GM19372 (cell line): ENCODE measurements at regions not wholly inside any gene's neighbourhood (a gene's known extent, or its start where the extent isn't known, plus 50 kb on each side); places are given as distances from the start of the nearest gene placed in this dataset.
"Not testable (repeated sequence)": the region's sequence is repeated elsewhere in the genome, so short reads cannot be mapped to it uniquely, and the experiment has no call there.

Experiments used
- ATAC-seq: cut with Tn5 transposase; IDR thresholded peaks from one replicate; pipeline ENCODE4 v1.9.1; 2021; ENCODE audit warnings: mild to moderate bottlenecking, low read depth, moderate library complexity; ENCODE audit not compliant: unreplicated experiment

- ATAC-seq: no peak
Observed at GRCh38 chr2:234375176-234375880, 121.6 kb downstream of the ARL4C start.

- no peak for ATAC-seq
Observed at GRCh38 chr2:234374736-234375135, 122.1 kb downstream of the ARL4C start.

GRCh38 chr2:234374150-234374508, 122.8 kb downstream of the ARL4C start:
- no peak for ATAC-seq

GRCh38 chr2:234373481-234374149, 123.3 kb downstream of the ARL4C start:
- no peak for ATAC-seq

- ATAC-seq: no peak
Observed at GRCh38 chr2:234373060-234373459, 123.8 kb downstream of the ARL4C start.

GRCh38 chr2:234372506-234372905, 124.4 kb downstream of the ARL4C start:
- ATAC-seq: no peak

GRCh38 chr2:234368861-234369261, 128.0 kb downstream of the ARL4C start:
- ATAC-seq: no peak

- ATAC-seq: no peak
Observed at GRCh38 chr2:234366891-234367290, 130.0 kb downstream of the ARL4C start.

GRCh38 chr2:234364661-234365060, 132.2 kb downstream of the ARL4C start:
- no peak for ATAC-seq

- ATAC-seq: no peak
Observed at GRCh38 chr2:234363647-234364294, 133.1 kb downstream of the ARL4C start.

- no peak for ATAC-seq
Observed at GRCh38 chr2:234363011-234363487, 133.8 kb downstream of the ARL4C start.

GRCh38 chr2:234360313-234360975, 136.4 kb downstream of the ARL4C start:
- ATAC-seq: not testable (repeated sequence)

GRCh38 chr2:234357666-234358065, 139.2 kb downstream of the ARL4C start:
- no peak for ATAC-seq

- no peak for ATAC-seq
Observed at GRCh38 chr2:234355808-234356365, 141.0 kb downstream of the ARL4C start.

GRCh38 chr2:234355021-234355720, 141.7 kb downstream of the ARL4C start:
- no peak for ATAC-seq

- ATAC-seq: no peak
Observed at GRCh38 chr2:234352270-234352669, 144.6 kb downstream of the ARL4C start.

- ATAC-seq: not testable (repeated sequence)
Observed at GRCh38 chr2:234351866-234352265, 145.0 kb downstream of the ARL4C start.

GRCh38 chr2:234348081-234348480, 148.8 kb downstream of the ARL4C start:
- no peak for ATAC-seq

- no peak for ATAC-seq
Observed at GRCh38 chr2:234345921-234346320, 151.0 kb downstream of the ARL4C start.

- ATAC-seq: no peak
Observed at GRCh38 chr2:234344012-234344411, 152.9 kb downstream of the ARL4C start.
